Esophagus muscularis mucosa (tissue), 4 donors: ENCODE measurements at regions not wholly inside any gene's neighbourhood (a gene's known extent, or its start where the extent isn't known, plus 50 kb on each side); places are given as distances from the start of the nearest gene placed in this dataset.

ENCODE experiments used
- DNase-seq: peaks from one replicate; pipeline ENCODE4 v3.0.0-alpha.2; 2017; ENCODE audit errors: extremely low spot score
- H3K27ac ChIP-seq, 4 donors: fragments of 200-600 bp; sonication (generic); replicated peaks in 1 of 4; 1 replicate in 3 of 4; 2 replicates in 1 of 4; pipeline ENCODE4 v1.5.1; 2016 to 2019; ENCODE audit warnings: mild to moderate bottlenecking in 1 of 4
- H3K27me3 ChIP-seq, 4 donors: fragments of 200-600 bp; sonication (generic); one replicate each; pipeline versions ENCODE4 v1.5.1 to v1.6.0; 2016 to 2019
- H3K36me3 ChIP-seq, 4 donors: fragments of 200-600 bp; sonication (generic); one replicate each; pipeline ENCODE4 v1.5.1; 2016 to 2019
- H3K4me1 ChIP-seq, 4 donors: fragments of 200-600 bp; sonication (generic); one replicate each; pipeline ENCODE4 v1.5.1; 2016 to 2019
- H3K4me3 ChIP-seq, 4 donors: fragments of 200-600 bp; sonication (generic); 1 replicate in 2 of 4; 2 replicates in 2 of 4; pipeline ENCODE4 v1.5.1; 2016 to 2019; ENCODE audit warnings: mild to moderate bottlenecking in 4 of 4, moderate library complexity in 1 of 4
- H3K9me3 ChIP-seq, 4 donors: fragments of 200-600 bp; sonication (generic); 1 replicate in 3 of 4; 2 replicates in 1 of 4; pipeline ENCODE4 v1.5.1; 2016 to 2019
- EP300 ChIP-seq: sonication (generic); formaldehyde crosslinking; IDR thresholded peaks from one replicate; pipeline ENCODE4 v1.6.1; 2017; ENCODE audit warnings: antibody characterized with exemption
- POLR2A ChIP-seq: fragments of 450-650 bp; IDR thresholded peaks from one replicate; pipeline ENCODE4 v1.6.1; 2017; ENCODE audit warnings: antibody characterized with exemption, moderate library complexity, mild to moderate bottlenecking, low read depth
- POLR2AphosphoS5 ChIP-seq, 2 donors: sonication (generic); formaldehyde crosslinking; IDR thresholded peaks; one replicate each; pipeline ENCODE4 v1.6.1; 2017; ENCODE audit warnings: antibody characterized with exemption in 2 of 2
- WGBS: methylation state at CpG from one replicate; pipeline ENCODE4 v1.1.5; 2018; 5-methylcytosine and 5-hydroxymethylcytosine counted together
- intact Hi-C: fragments of 100-400 bp; cut with DNase I; formaldehyde crosslinking; loops from one replicate; pipeline ENCODE4 v1.15.1; 2023
- TF ChIP-seq, protein P1 (sequence below), 3 experiments: fragments of 200-600 bp in 2 of 3; fragments of 450-650 bp in 1 of 3; sonication (generic) in 2 of 3; IDR thresholded peaks; one replicate each; pipeline ENCODE4 v1.5.1; 2017 to 2019; ENCODE audit warnings: antibody characterized with exemption in 3 of 3, mild to moderate bottlenecking in 2 of 3, moderate library complexity in 1 of 3

DNA sequence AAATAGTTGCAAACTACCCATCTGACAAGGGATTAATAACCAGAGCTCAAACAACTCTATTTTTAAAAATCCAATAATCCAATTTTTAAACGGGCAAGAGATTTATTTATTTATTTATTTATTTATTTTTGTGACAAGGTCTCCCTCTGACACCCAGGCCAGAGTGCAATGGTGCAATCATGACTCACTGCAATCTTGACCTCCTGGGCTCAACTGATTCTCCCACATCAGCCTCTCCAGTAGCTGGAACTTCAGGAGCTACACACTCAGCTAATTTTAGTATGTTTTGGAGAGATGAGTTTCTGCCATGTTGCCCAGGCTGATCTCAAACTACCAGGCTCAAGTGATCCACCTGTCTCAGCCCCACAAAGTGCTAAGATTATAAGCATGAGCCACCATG lies 267.2 kb upstream of the BLID start:
- no peak for DNase-seq
- Histone ChIP-seq H3K27me3 (no peaks in the 10 kb centered on the region), H3K9me3 (peaks cover 0 to 14% (median 6%) of the 10 kb centered on the region in 4 donors), H3K36me3 (no peaks in the 10 kb centered on the region), H3K4me1 (no peaks in the 10 kb centered on the region), H3K4me3 (no peak overlapping the region), H3K27ac (no peak overlapping the region)
- intact Hi-C loops: no loop called here
- WGBS: 87% methylated on average over 1 of the region's 1 CpG
- TF ChIP-seq POLR2AphosphoS5 (IDR thresholded peaks at IDR 0.05): no peak

DNA sequence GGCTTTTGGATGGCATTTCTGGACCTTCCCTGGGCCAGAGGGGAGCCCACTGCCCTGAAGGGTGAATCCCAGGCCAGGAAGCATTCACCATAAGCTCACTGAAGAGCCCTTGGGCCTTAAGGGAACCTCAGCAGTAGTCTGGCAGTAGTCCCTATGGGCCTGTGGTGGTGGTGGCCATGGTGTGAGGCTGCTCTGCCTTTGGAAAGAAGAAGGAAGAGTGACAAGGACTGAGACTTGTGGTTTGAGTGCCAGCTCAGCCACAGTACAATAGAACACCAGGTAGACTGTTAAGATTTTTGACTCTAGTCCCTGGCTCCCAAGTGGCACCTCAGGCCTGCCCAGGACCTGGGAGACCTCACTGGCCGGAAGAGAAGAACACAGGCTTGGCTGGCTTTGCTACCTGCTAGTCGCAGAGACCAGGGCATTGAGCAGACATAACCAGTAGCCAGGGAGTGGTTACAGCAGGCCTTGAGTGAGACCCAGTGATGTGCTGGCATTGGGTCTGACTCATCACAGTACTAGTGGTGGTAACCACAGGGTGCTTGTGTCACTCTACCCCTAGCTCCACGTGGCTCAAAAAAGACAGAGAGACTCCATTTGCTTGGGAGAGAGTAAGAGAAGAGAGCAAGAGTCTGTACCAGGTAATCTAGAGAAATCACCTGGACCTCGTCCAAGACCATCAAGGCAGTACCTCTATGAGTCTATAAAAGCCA lies 259.8 kb upstream of the BLID start:
- TF ChIP-seq, protein P1, sequence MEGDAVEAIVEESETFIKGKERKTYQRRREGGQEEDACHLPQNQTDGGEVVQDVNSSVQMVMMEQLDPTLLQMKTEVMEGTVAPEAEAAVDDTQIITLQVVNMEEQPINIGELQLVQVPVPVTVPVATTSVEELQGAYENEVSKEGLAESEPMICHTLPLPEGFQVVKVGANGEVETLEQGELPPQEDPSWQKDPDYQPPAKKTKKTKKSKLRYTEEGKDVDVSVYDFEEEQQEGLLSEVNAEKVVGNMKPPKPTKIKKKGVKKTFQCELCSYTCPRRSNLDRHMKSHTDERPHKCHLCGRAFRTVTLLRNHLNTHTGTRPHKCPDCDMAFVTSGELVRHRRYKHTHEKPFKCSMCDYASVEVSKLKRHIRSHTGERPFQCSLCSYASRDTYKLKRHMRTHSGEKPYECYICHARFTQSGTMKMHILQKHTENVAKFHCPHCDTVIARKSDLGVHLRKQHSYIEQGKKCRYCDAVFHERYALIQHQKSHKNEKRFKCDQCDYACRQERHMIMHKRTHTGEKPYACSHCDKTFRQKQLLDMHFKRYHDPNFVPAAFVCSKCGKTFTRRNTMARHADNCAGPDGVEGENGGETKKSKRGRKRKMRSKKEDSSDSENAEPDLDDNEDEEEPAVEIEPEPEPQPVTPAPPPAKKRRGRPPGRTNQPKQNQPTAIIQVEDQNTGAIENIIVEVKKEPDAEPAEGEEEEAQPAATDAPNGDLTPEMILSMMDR (IDR thresholded peaks at IDR 0.05): no peak
- 85% methylated on average over 4 of the region's 4 CpGs for WGBS
- H3K27ac ChIP-seq: no peak overlapping the region
- peaks cover 0 to 12% (median 4%) of the 10 kb centered on the region in 4 donors for H3K9me3 ChIP-seq
- no peak overlapping the region for H3K4me3 ChIP-seq
- intact Hi-C loops: no loop called here
- DNase-seq: no peak
- H3K36me3 ChIP-seq: no peaks in the 10 kb centered on the region
- no peaks in the 10 kb centered on the region for H3K27me3 ChIP-seq
- H3K4me1 ChIP-seq: no peaks in the 10 kb centered on the region

DNA sequence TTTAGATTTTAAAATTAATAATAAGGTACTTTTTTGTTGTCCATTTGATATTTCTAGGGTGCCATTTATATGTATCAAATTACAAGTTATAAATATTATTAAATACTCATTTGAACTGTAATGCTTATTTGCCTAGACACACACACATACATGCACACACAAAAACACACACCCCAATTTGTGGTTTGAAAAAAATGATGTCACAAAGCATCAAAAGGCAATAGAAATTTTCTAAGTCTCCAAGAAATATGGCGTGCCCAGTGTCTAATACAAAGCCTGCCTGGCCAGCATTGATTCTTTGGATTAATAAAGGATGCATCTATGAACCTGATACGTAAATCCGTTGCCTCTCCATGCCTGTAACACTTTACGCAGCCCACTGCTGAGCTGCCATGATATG lies 252.8 kb upstream of the BLID start:
- Histone ChIP-seq H3K4me3 (no peak overlapping the region), H3K27me3 (no peaks in the 10 kb centered on the region), H3K9me3 (no peaks in the 10 kb centered on the region), H3K27ac (peak overlapping the region in 1 of 4 donors; percentile 55), H3K36me3 (no peaks in the 10 kb centered on the region), H3K4me1 (peaks cover 13 to 28% (median 18%) of the 10 kb centered on the region in 4 donors)
- intact Hi-C loops: loop anchor here (2.0 kb wide), 1 partner anchor 54 kb away; no protein-coding TSS in a partner anchor
- WGBS: 96% methylated on average over 4 of the region's 4 CpGs
- TF ChIP-seq POLR2AphosphoS5 (IDR thresholded peaks at IDR 0.05) (no peak), EP300 (no peak), POLR2A (no peak)
- TF ChIP-seq, protein P1 (IDR thresholded peaks at IDR 0.05): no peak
- no peak for DNase-seq

DNA sequence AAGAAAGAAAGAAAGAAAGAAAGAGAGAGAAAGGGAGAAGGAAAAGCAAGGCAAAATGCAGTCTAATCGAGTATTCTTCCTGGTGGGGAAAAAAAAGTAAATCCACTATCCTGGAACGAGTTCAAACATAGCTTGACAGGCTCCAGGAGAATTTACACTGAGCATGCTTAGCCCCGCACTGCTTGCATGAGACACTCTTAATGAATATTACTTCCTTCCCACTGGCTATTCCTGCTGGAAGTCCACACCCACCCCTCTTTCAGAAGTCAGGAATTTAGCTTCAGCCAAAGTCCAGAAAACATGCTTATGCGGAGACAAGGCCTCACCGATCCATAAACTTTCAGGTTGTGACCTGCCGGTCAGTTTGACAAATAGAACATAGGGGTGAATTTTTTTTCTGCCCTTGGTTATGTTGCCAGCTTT lies 251.8 kb upstream of the BLID start:
- intact Hi-C loops: loop anchor here (2.0 kb wide), 1 partner anchor 53 kb away; no protein-coding TSS in a partner anchor
- peak overlapping the region in 2 of 4 donors; percentile 7 to 12 for H3K4me3 ChIP-seq
- H3K27ac ChIP-seq: peak overlapping the region; percentile 16 to 59 (median 54)
- H3K36me3 ChIP-seq: no peaks in the 10 kb centered on the region
- TF ChIP-seq POLR2AphosphoS5 (IDR thresholded peaks at IDR 0.05) (peak in 1 of 2 donors; percentile 55), EP300 (no peak)
- H3K27me3 ChIP-seq: no peaks in the 10 kb centered on the region
- peaks cover 13 to 28% (median 18%) of the 10 kb centered on the region in 4 donors for H3K4me1 ChIP-seq
- 13% methylated on average over 6 of the region's 6 CpGs for WGBS
- no peaks in the 10 kb centered on the region for H3K9me3 ChIP-seq
- DNase-seq: no peak

DNA sequence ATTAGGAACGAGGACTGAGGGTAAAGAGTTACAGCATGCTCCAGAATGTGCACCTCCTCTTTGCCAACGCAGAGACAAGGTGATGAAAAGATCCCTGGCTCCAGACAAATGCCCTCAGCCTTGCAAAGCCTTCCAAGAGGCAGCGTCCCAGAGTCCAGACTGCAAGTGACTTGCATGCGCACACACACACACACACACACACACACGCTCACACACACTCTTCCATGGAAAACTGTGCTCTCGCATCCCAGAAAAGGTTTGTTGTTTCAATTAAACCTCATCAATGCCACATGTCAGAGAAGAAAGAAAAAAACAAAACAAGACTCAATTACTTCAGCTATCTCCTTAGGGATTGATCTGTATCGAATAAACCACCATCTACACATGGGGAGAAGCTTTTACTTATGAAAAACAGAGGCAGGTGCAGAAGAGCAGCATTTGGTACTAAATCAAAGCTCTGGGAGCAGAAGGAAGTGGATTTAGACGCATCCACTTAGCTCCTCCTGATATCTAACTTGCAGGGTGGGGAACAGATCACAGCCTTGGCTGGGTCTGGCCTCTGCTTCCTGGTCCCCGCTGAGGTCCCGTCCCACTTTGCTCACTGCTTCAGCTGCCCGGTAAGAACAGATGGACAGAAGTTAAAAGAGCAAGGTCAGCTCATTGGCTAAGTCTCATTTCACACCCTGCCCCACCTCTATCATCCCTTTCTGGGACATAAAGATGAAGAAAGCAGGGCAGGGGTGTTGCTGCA lies 249.8 kb upstream of the BLID start:
- no peaks in the 10 kb centered on the region for H3K27me3 ChIP-seq
- no peaks in the 10 kb centered on the region for H3K9me3 ChIP-seq
- intact Hi-C loops: no loop called here
- H3K27ac ChIP-seq: no peak overlapping the region
- DNase-seq: no peak
- H3K36me3 ChIP-seq: no peaks in the 10 kb centered on the region
- TF ChIP-seq EP300 (no peak), POLR2AphosphoS5 (IDR thresholded peaks at IDR 0.05) (no peak), POLR2A (no peak)
- TF ChIP-seq, protein P1 (IDR thresholded peaks at IDR 0.05): no peak
- H3K4me3 ChIP-seq: peak overlapping the region in 3 of 4 donors; percentile 4 to 12 (median 5)
- H3K4me1 ChIP-seq: peaks cover 13 to 28% (median 18%) of the 10 kb centered on the region in 4 donors
- 61% methylated on average over 11 of the region's 11 CpGs for WGBS
